DND-41 (cell line): ENCODE measurements at regions not wholly inside any gene's neighbourhood (a gene's known extent, or its start where the extent isn't known, plus 50 kb on each side); places are given as distances from the start of the nearest gene placed in this dataset.

Experiments used
- ATAC-seq: fragments of 200-7000 bp; cut with Tn5 transposase; 3 replicates; pipeline ENCODE4 v1.9.1; 2021; ENCODE audit warnings: low read depth; ENCODE audit not compliant: insufficient read depth
- DNase-seq: peaks from one replicate; pipeline ENCODE4 v3.0.0-alpha.2; 2020
- H2AFZ ChIP-seq: 2 replicates; pipeline ENCODE4 v1.6.0; 2012; ENCODE audit warnings: low read depth, low read length
- H3K27ac ChIP-seq: 2 replicates; pipeline ENCODE4 v1.5.1; 2012; ENCODE audit warnings: low read length, inconsistent platforms
- H3K27me3 ChIP-seq: fragments of 200-600 bp; sonication (generic); 2 replicates; pipeline ENCODE4 v1.6.0; 2012; ENCODE audit warnings: low read length, mild to moderate bottlenecking, inconsistent platforms; ENCODE audit not compliant: insufficient read depth, poor library complexity
- H3K36me3 ChIP-seq: 2 replicates; pipeline ENCODE4 v1.5.1; 2012; ENCODE audit warnings: low read length, inconsistent platforms; ENCODE audit not compliant: insufficient read depth
- H3K4me1 ChIP-seq: 2 replicates; pipeline ENCODE4 v1.5.1; 2012; ENCODE audit warnings: mild to moderate bottlenecking, low read length; ENCODE audit not compliant: insufficient read depth
- H3K4me2 ChIP-seq: 2 replicates; pipeline ENCODE4 v1.6.0; 2012; ENCODE audit warnings: mild to moderate bottlenecking, moderate library complexity, low read length, inconsistent platforms; ENCODE audit not compliant: insufficient read depth
- H3K4me3 ChIP-seq, 2 experiments: fragments of 200-600 bp in 1 of 2; shearing (Covaris generic) in 1 of 2; 2 replicates each; pipeline ENCODE4 v1.5.1; 2012 to 2016; ENCODE audit warnings: inconsistent platforms in 2 of 2, low read length in 2 of 2, mild to moderate bottlenecking in 2 of 2, low read depth in 1 of 2, moderate library complexity in 1 of 2
- H3K79me2 ChIP-seq: 2 replicates; pipeline ENCODE4 v1.6.0; 2012; ENCODE audit warnings: low read length, inconsistent platforms; ENCODE audit not compliant: insufficient read depth
- H3K9ac ChIP-seq: 2 replicates; pipeline ENCODE4 v1.6.0; 2012; ENCODE audit warnings: low read depth, mild to moderate bottlenecking, inconsistent platforms, low read length, moderate library complexity
- H3K9me3 ChIP-seq: 2 replicates; pipeline ENCODE4 v1.5.1; 2012; ENCODE audit warnings: low read length, moderate library complexity, mild to moderate bottlenecking, inconsistent platforms; ENCODE audit not compliant: insufficient read depth, severe bottlenecking
- H4K20me1 ChIP-seq: 2 replicates; pipeline ENCODE4 v1.6.0; 2012; ENCODE audit warnings: low read length; ENCODE audit not compliant: insufficient read depth
- CTCF ChIP-seq: IDR thresholded peaks from 2 replicates; pipeline ENCODE4 v1.5.1; 2012; ENCODE audit warnings: borderline replicate concordance, low read length, moderate library complexity, mild to moderate bottlenecking; ENCODE audit not compliant: poor library complexity, severe bottlenecking; ENCODE audit errors: extremely low read depth
- EZH2 ChIP-seq: IDR thresholded peaks from 3 replicates; pipeline ENCODE4 v1.6.1; 2012; ENCODE audit warnings: borderline replicate concordance, low read depth, mild to moderate bottlenecking, moderate library complexity, low read length, inconsistent platforms; ENCODE audit not compliant: severe bottlenecking

DNA sequence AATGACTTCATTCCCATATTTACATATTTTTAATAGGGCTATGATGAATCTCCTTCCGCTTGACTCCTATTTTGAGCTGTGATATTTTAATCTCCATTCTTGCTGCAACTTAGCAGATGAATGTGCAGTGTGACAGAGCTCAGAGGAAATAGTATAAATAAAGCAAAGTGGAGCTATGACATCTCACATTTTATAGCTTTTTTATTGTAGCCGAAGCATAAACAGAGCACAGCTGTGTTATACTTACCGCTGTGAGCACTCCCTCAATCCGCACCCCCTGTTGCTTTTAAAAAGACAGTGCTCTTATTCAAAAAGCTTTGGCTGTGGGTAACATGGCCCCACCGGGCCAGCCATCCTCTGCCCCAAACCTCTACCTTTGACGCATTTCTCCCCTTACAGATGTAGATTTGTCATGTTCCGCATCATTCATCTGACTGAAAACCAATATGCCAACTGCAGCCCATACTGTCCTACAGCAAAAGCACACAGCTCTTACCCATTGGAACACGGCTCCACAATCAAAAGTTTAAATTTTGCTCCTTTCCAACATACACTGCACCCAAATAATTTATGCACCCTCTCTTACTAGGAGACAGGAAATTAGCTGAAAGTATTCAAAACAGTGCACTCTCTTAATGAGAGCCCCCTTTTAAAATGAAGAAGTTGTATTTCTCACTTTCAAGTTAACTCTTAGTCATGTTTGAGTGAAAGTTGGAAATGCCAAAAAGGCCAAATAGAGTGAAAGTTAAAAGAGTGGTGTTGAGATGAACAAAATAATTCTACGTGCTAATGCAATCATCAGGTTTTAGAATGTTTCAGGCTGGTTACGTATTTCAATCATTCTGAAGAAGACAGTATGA, 429.3 kb upstream of the SOX5 start:
- no peak overlapping the region for H3K27ac ChIP-seq
- no peaks in the 10 kb centered on the region for H3K79me2 ChIP-seq
- no peak overlapping the region for H3K4me3 ChIP-seq

DNA sequence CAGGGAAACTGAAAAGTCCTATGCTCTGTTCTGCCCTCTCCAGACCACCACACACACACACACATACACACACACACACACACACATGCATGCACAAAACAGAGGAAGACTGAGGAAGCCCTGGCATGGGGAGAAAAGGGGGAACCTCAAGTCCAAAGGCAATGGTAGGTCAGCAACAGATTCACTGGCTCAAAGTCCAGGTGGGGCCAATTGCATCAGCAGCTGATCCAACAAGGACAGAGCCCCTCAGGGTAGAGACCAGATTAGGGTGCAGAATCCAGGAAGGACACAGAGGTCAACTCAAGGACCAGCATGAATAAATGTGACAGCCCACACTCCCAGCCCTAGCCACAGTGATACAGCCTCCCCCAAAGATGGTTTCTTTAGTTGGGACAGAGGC, 425.0 kb upstream of the SOX5 start:
- Histone ChIP-seq H4K20me1 (no peaks in the 10 kb centered on the region), H3K36me3 (no peaks in the 10 kb centered on the region), H3K27me3 (no peaks in the 10 kb centered on the region), H3K4me2 (no peak overlapping the region), H2AFZ (no peak overlapping the region), H3K79me2 (no peaks in the 10 kb centered on the region), H3K9ac (no peak overlapping the region), H3K4me3 (no peak overlapping the region), H3K27ac (no peak overlapping the region), H3K4me1 (no peaks in the 10 kb centered on the region), H3K9me3 (no peaks in the 10 kb centered on the region)
- DNase-seq = no peak
- TF ChIP-seq EZH2 = no peak
- no peak for ATAC-seq

More for the DNA sequence above, 429.3 kb upstream of the SOX5 start:
- no peak for TF ChIP-seq EZH2
- no peak for TF ChIP-seq CTCF
- H3K27me3 ChIP-seq = no peaks in the 10 kb centered on the region
- no peak for DNase-seq
- no peak overlapping the region for H2AFZ ChIP-seq
- no peaks in the 10 kb centered on the region for H4K20me1 ChIP-seq
- no peaks in the 10 kb centered on the region for H3K4me1 ChIP-seq
- H3K9me3 ChIP-seq = peaks cover 4% of the 10 kb centered on the region
- no peak overlapping the region for H3K9ac ChIP-seq
- no peak for ATAC-seq
- H3K36me3 ChIP-seq = no peaks in the 10 kb centered on the region
- H3K4me2 ChIP-seq = no peak overlapping the region

GRCh38 chr12:24373004-24373403, 423.5 kb upstream of the SOX5 start:
- Histone ChIP-seq H3K27me3 (no peaks in the 10 kb centered on the region), H3K9me3 (no peaks in the 10 kb centered on the region), H3K4me2 (no peak overlapping the region), H2AFZ (no peak overlapping the region), H3K79me2 (no peaks in the 10 kb centered on the region), H3K36me3 (no peaks in the 10 kb centered on the region), H3K4me3 (no peak overlapping the region), H3K27ac (no peak overlapping the region), H3K4me1 (no peaks in the 10 kb centered on the region), H4K20me1 (no peaks in the 10 kb centered on the region), H3K9ac (no peak overlapping the region)
- ATAC-seq (no peak), DNase-seq (no peak)
- TF ChIP-seq CTCF (no peak), EZH2 (no peak)

DNA sequence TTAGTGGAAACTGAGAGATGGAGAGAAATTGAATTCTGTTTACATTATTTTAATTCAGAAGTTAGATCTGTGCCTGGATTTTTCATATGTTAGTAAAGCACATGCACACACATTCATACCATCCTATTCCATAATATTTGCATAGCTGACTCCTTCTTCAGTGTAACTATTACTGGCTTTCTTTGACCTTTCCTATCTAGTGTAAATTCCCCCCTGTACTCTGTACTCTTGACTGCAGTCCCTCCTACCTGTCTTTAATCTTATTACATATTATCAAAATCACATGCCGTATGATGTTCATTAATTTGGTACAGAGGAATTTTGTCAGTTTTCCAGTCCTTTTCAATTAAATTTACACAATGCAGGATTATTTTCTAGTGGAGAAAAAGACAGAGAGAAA, 417.0 kb upstream of the SOX5 start:
- ATAC-seq = no peak
- Histone ChIP-seq H3K79me2 (no peaks in the 10 kb centered on the region), H4K20me1 (no peaks in the 10 kb centered on the region), H3K27ac (no peak overlapping the region), H2AFZ (no peak overlapping the region), H3K4me3 (no peak overlapping the region), H3K36me3 (no peaks in the 10 kb centered on the region), H3K4me1 (peaks cover 22% of the 10 kb centered on the region; the same call in 1 of the 2 replicates), H3K9ac (no peak overlapping the region), H3K27me3 (no peaks in the 10 kb centered on the region), H3K9me3 (no peaks in the 10 kb centered on the region), H3K4me2 (no peak overlapping the region)
- no peak for DNase-seq
- TF ChIP-seq CTCF (no peak), EZH2 (no peak)
